ENCODE measurements at regions not wholly inside any gene's neighbourhood (a gene's known extent, or its start where the extent isn't known, plus 50 kb on each side); places are given as distances from the start of the nearest gene placed in this dataset.

- TF ChIP-seq ZNF281 (CRISPR knock-in tag; IDR thresholded peaks at IDR 0.05; ENCODE audit: borderline replicate concordance) = peak; percentile 65; the same call in 1 of the 2 replicates
- TF ChIP-seq FIP1L1 (IDR thresholded peaks at IDR 0.05; ENCODE audit: borderline replicate concordance, insufficient read depth, low read depth, low read length) = no peak
- no peak for TF ChIP-seq ZBTB37 (CRISPR knock-in tag; IDR thresholded peaks at IDR 0.05)
- TF ChIP-seq ZNF720 (CRISPR knock-in tag; IDR thresholded peaks at IDR 0.05) = no peak
- no peak for TF ChIP-seq ZNF546 (CRISPR knock-in tag; conservative IDR thresholded peaks at IDR 0.05)
- TF ChIP-seq MAZ (IDR thresholded peaks at IDR 0.05; ENCODE audit: borderline replicate concordance, low read depth, low read length) = no peak
- no peak for TF ChIP-seq MAZ (CRISPR knock-in tag; IDR thresholded peaks at IDR 0.05; ENCODE audit: low read depth)
- TF ChIP-seq GATAD1 (CRISPR knock-in tag; IDR thresholded peaks at IDR 0.05) = no peak
- no peak; the same call in 1 of the 2 replicates for TF ChIP-seq SALL1 (CRISPR knock-in tag; IDR thresholded peaks at IDR 0.05)
- TF ChIP-seq ATRX (CRISPR knock-in tag; IDR thresholded peaks at IDR 0.05; ENCODE audit: borderline replicate concordance) = no peak
- no peak for TF ChIP-seq ZNF550 (CRISPR knock-in tag; IDR thresholded peaks at IDR 0.05; ENCODE audit: borderline replicate concordance)
- TF ChIP-seq BORCS8-MEF2B (CRISPR knock-in tag; IDR thresholded peaks at IDR 0.05) = peak; percentile 29; the same call in 1 of the 2 replicates
- no peak for TF ChIP-seq HNRNPH1 (optimal IDR thresholded peaks at IDR 0.05; ENCODE audit: low read depth, low read length)
- TF ChIP-seq TFDP1 (CRISPR knock-in tag; IDR thresholded peaks at IDR 0.05; ENCODE audit: borderline replicate concordance) = peak; percentile 18; the same call in 1 of the 2 replicates
- TF ChIP-seq ONECUT2 (CRISPR knock-in tag; IDR thresholded peaks at IDR 0.05) = no peak
- no peak for TF ChIP-seq IRF2 (CRISPR knock-in tag; IDR thresholded peaks at IDR 0.05)
- TF ChIP-seq NCOA2 (CRISPR knock-in tag; IDR thresholded peaks at IDR 0.05) = no peak
- TF ChIP-seq ZNF644 (CRISPR knock-in tag; IDR thresholded peaks at IDR 0.05; ENCODE audit: low read depth) = 0 out of 2 replicates have a peak, but pooled peaks have one; percentile 21
- no peak for TF ChIP-seq HCFC1 (IDR thresholded peaks at IDR 0.05; ENCODE audit: low read depth, low read length)
- TF ChIP-seq ZNF234 (CRISPR knock-in tag; conservative IDR thresholded peaks at IDR 0.05) = no peak
- TF ChIP-seq ZNF512B (CRISPR knock-in tag; IDR thresholded peaks at IDR 0.05; ENCODE audit: borderline replicate concordance) = no peak
- no peak for TF ChIP-seq CEBPG (CRISPR knock-in tag; IDR thresholded peaks at IDR 0.05)
- TF ChIP-seq PCBP1 (IDR thresholded peaks at IDR 0.05; ENCODE audit: borderline replicate concordance, low read depth, low read length) = no peak
- 0 out of 4 replicates have a peak, but pooled peaks of 1 of the 2 experiments have one; percentile 8 for TF ChIP-seq MAFK (conservative IDR thresholded peaks at IDR 0.05 in 1 of 2, IDR thresholded peaks at IDR 0.05 in 1 of 2; ENCODE audit: low read length in 2 of 2)
Observed at GRCh38 chr14:44873536-44873935, 88.2 kb downstream of the KLHL28 start (continued).

Data from HepG2 (cell line).